CD4-positive, alpha-beta T cell treated with Interleukin-10 for 1 hour (primary cell): ENCODE measurements at regions not wholly inside any gene's neighbourhood (a gene's known extent, or its start where the extent isn't known, plus 50 kb on each side); places are given as distances from the start of the nearest gene placed in this dataset.
"Not testable (repeated sequence)": the region's sequence is repeated elsewhere in the genome, so short reads cannot be mapped to it uniquely, and the experiment has no call there.

ENCODE experiments used
- DNase-seq: peaks from one replicate; pipeline ENCODE4 v3.0.0-alpha.2; 2020

GRCh38 chr2:215889240-215889969, 123.9 kb downstream of the MREG start:
- DNase-seq: not testable (repeated sequence)

- DNase-seq: no peak
These were observed 124.7 kb downstream of the MREG start for GRCh38 chr2:215888680-215889079.

- no peak for DNase-seq
These were observed 126.0 kb downstream of the MREG start for GRCh38 chr2:215887303-215887702.

- no peak for DNase-seq
These were observed 127.3 kb downstream of the MREG start for GRCh38 chr2:215886022-215886421.

- no peak for DNase-seq
These were observed 127.8 kb downstream of the MREG start for GRCh38 chr2:215885536-215885935.

GRCh38 chr2:215884451-215885087, 128.8 kb downstream of the MREG start:
- no peak for DNase-seq

- no peak for DNase-seq
These were observed 129.6 kb downstream of the MREG start for GRCh38 chr2:215883799-215884198.

GRCh38 chr2:215882689-215883088, 130.7 kb downstream of the MREG start:
- DNase-seq: no peak

- no peak for DNase-seq
These were observed 131.8 kb downstream of the MREG start for GRCh38 chr2:215881582-215881981.

- DNase-seq: no peak
These were observed 132.4 kb downstream of the MREG start for GRCh38 chr2:215880970-215881369.

GRCh38 chr2:215879977-215880940, 133.1 kb downstream of the MREG start:
- no peak for DNase-seq

GRCh38 chr2:215879331-215879730, 134.0 kb downstream of the MREG start:
- no peak for DNase-seq

- no peak for DNase-seq
These were observed 134.8 kb downstream of the MREG start for GRCh38 chr2:215878476-215879063.

GRCh38 chr2:215876937-215877238, 136.5 kb downstream of the MREG start:
- DNase-seq: no peak

- no peak for DNase-seq
These were observed 137.0 kb downstream of the MREG start for GRCh38 chr2:215876139-215876936.

GRCh38 chr2:215874418-215874817, 138.9 kb downstream of the MREG start:
- no peak for DNase-seq

GRCh38 chr2:215870986-215871385, 142.4 kb downstream of the MREG start:
- DNase-seq: no peak

GRCh38 chr2:215870088-215870490, 143.3 kb downstream of the MREG start:
- DNase-seq: no peak

GRCh38 chr2:215868846-215869543, 144.4 kb downstream of the MREG start:
- DNase-seq: no peak

- no peak for DNase-seq
These were observed 146.7 kb downstream of the MREG start for GRCh38 chr2:215866606-215867005.

GRCh38 chr2:215863687-215864086, 149.7 kb downstream of the MREG start:
- no peak for DNase-seq

GRCh38 chr2:215862351-215862771, 151.0 kb downstream of the MREG start:
- no peak for DNase-seq
